Heart left ventricle (tissue), 13 donors: ENCODE measurements at regions not wholly inside any gene's neighbourhood (a gene's known extent, or its start where the extent isn't known, plus 50 kb on each side); places are given as distances from the start of the nearest gene placed in this dataset.

Experiments used
- CTCF ChIP-seq, 12 donors: fragments of 200-600 bp; sonication (generic) in 4 of 12; IDR thresholded peaks; one replicate each; pipeline versions ENCODE4 v1.5.0 to v1.8.0; 2018 to 2022; ENCODE audit warnings: antibody characterized with exemption in 12 of 12, mild to moderate bottlenecking in 5 of 12
- POLR2A ChIP-seq, 2 donors: fragments of 450-650 bp; IDR thresholded peaks; one replicate each; pipeline ENCODE4 v1.6.1; 2017; ENCODE audit warnings: antibody characterized with exemption in 2 of 2, mild to moderate bottlenecking in 2 of 2, moderate library complexity in 2 of 2
- donor health status: ischemic (EF 13 %, LVEDD 7.1; RV severe dilation, severe dysfunction).
- donor health status: DM: no; HTN: yes; CAD: no.
- donor health status: DM: no; HTN: no; CAD: no.
- donor health status: ischemic (EF 25% LVEDD 6.9; RV normal size, moderate dysfunction).
- donor health status: ischemic (EF 25% LVEDD 5.7; RV mildly dilated, moderate dysfunction).
- donor health status: ischemic (EF 35%, LVEDD 5.7; RV mildly dilated, moderate dysfunction).
- donor health status: nonischemic (EF 11% LVEDD 7.7; RV severe dilation, severe dysfunction).
- donor health status: DM: yes; HTN: yes; CAD: no.
- donor health status: PGD.
- donor health status: ischemic (EF 29% LVEDD 5.4; RV normal size, mild dysfunction).
- donor health status: nonischemic (EF 23%, LVEDD 6.1; RV moderate dilation, normal function).

- TF ChIP-seq CTCF (IDR thresholded peaks at IDR 0.05), result no peak
- TF ChIP-seq POLR2A (IDR thresholded peaks at IDR 0.05), result no peak
These were observed 112.0 kb upstream of the PRSS1 start for GRCh38 chr7:142637240-142637639.
